HG03108 (cell line): ENCODE measurements at regions not wholly inside any gene's neighbourhood (a gene's known extent, or its start where the extent isn't known, plus 50 kb on each side); places are given as distances from the start of the nearest gene placed in this dataset.
"Not testable (repeated sequence)": the region's sequence is repeated elsewhere in the genome, so short reads cannot be mapped to it uniquely, and the experiment has no call there.

Source experiments
- ATAC-seq: cut with Tn5 transposase; IDR thresholded peaks from one replicate; pipeline ENCODE4 v1.9.1; 2021; ENCODE audit warnings: moderate library complexity; ENCODE audit not compliant: unreplicated experiment

- ATAC-seq: no peak
These were observed 768.5 kb downstream of the TSN start for GRCh38 chr2:122523981-122524380.

DNA sequence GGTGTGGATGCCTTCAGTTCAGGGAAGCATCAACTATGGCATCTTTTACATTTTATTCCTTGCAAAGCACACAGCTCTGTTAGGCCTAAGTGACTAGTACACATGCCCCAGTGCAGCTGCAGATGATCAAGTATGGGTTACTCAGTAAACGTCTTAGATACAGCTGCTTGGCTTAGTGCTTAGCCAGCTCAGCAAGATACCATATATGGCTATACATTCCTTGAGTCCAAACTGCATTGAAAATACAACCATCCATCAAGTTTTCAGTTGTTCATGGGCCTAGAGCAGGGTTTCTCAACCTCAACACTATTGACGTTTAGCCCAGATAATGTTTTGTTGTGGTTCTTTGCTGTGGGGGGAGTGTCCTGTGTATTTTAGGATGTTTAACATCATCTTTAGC lies 769.9 kb downstream of the TSN start:
- ATAC-seq: no peak

- ATAC-seq: no peak
These were observed 772.6 kb downstream of the TSN start for GRCh38 chr2:122528061-122528460.

DNA sequence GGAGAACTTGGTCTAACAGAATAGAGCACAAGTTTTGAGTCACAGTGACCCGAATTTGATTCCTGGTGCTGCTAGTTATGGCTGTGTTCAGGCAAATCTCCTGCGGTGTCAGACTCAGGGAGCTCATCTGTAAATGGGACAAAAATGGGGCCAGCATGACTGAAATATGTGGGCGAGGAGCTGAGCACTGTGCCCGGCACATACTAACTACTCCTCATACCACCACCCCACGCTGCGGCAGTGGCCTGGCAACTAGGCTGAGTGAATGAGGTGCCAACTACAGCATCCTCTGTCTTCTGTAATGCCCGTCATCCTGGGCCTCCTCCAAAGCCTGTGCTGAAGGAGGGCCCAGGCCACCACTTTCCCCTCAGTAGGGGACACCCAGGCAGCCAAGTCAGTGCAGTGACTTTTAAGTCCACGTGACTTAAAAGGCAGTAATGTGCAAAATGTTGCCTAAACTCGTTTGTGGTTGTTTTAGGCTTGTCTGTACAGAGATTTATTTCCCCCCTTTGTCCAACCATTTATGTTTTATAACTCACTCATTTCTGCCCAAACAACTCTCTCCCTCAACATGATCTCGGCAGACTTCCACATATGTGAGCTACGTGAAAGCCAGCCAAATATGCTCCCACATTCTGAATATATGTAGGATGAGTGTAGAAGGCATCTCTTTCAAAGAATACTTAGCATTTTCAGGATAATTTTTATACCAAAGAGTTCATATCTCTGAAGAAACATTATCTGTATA lies 773.7 kb downstream of the TSN start:
- no peak for ATAC-seq

- ATAC-seq: no peak
These were observed 775.4 kb downstream of the TSN start for GRCh38 chr2:122530814-122531213.

- ATAC-seq: no peak
These were observed 776.0 kb downstream of the TSN start for GRCh38 chr2:122531290-122532071.

- ATAC-seq: no peak
These were observed 776.6 kb downstream of the TSN start for GRCh38 chr2:122532072-122532344.

DNA sequence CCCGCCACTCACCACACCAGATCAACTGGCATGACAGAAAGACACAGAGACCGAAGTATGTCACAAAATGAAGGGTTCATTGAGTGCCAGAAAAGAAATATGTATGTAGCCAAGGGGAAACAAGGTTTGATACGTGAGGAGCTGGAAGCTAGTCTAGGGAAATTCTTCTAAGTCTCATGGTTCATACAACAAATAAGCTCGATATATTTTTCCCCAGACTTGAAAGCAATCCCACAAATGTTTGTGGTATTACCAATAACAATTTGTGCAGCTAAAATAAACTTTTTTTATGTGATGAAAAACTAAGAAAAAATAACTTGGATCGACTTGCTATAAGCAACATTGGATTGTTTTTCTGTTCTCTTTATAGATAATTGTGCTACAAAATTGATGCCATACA lies 777.0 kb downstream of the TSN start:
- ATAC-seq: no peak

- no peak for ATAC-seq
These were observed 780.6 kb downstream of the TSN start for GRCh38 chr2:122535960-122536505.

DNA sequence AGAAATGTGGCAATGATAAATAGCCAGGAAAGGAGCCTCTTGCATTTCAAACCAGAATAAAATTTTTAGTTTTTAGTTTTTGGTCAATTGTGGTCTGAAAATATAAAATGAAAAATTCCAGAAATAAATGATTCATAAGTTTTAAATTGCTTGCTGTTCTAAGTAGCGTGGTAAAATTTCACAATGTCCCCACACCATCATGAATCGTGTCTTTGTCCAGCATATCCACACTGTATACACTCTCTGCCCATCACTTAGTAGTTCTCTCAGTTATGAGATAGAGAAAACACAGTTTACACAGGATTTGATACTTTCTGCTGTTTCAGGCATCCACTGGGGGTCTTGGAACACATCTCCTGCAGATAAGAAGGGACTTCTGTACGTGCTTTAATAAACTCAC lies 783.9 kb downstream of the TSN start:
- no peak for ATAC-seq

GRCh38 chr2:122539920-122540319 lies 784.5 kb downstream of the TSN start:
- no peak for ATAC-seq

- no peak for ATAC-seq
These were observed 786.8 kb downstream of the TSN start for GRCh38 chr2:122542236-122542635.

- ATAC-seq: no peak
These were observed 787.2 kb downstream of the TSN start for GRCh38 chr2:122542646-122543045.

- ATAC-seq: no peak
These were observed 788.4 kb downstream of the TSN start for GRCh38 chr2:122543815-122544214.

DNA sequence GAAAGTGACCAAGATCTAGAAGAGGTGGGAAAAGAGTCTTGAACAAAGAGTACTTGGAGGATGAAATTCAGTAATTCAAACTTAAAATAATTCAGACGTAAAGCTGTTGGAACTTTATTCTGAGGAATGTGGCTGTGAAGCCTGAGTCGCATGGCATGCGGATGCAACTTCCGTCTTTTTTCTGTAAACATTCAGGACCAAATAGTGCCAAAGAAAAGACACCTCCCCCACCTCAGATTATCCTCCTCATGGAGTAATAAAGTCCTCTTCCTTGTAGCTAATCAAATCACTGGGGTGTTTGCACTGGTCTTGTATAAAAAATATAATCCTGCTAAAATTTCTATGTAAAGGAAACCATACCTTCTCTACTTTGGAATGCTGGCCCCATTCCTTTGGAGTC lies 790.4 kb downstream of the TSN start:
- no peak for ATAC-seq

GRCh38 chr2:122562775-122563174 lies 807.3 kb downstream of the TSN start:
- ATAC-seq: no peak

DNA sequence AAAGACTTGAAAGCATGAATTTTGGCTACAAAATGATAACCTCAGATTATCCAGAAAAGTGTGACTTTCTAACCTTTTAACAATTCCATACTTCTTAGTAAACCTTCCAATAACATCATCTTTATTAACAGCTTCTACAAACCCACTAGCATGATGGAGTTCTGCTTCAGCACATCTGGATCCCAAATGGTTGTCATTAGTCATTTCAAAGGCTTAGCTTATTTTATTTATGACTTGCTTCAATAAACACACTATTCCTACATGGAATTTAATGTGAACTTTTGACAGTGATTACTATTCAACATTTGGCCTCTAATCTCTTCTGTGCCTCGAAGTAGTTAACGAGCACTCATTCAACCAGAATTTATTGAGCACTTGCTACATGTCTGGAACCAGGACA lies 808.3 kb downstream of the TSN start:
- ATAC-seq: no peak

- no peak for ATAC-seq
These were observed 809.4 kb downstream of the TSN start for GRCh38 chr2:122564843-122565242.

DNA sequence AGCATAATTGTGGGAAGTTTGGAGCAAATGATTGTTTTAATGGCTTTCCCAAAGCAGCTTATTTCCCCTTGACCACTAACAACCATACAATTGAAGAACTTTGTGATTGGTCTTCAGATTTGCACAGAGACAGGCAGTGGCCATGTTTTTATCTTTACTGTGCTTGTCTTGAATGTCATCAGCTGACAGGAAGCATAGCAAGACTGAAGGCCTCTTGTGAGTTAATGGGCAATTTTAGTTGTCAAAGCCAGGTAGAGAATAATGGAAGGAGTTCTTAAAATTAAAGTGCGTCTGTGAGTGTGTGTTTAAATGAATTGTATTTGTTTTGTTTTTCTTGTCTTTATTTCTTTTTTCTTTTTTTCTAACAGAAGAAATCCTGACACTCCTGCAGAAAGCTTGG lies 809.9 kb downstream of the TSN start:
- ATAC-seq: no peak

DNA sequence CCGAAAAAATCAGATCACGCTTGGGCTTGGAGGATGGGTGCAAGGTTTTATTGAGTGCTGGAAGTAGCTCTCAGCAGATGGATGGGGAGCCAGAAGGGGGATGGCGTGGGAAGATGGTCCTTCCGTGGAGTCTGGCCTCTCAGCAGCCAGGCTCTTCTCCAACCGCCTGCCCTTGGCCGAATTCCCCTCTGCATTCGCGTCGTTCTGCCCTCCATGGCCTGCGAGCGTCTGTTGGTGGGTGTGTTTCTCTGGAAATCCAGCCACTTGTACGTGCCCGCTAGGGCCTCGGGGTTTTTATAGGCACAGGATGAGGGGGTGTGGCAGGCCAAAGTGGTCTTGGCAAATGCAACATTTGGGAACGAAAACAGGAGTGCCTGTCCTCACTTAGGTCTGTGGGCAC lies 815.2 kb downstream of the TSN start:
- no peak for ATAC-seq

GRCh38 chr2:122571471-122571870 lies 816.0 kb downstream of the TSN start:
- ATAC-seq: not testable (repeated sequence)

- ATAC-seq: no peak
These were observed 819.6 kb downstream of the TSN start for GRCh38 chr2:122575076-122575475.
